Fibroblast of skin of left biceps (primary cell): ENCODE measurements at regions not wholly inside any gene's neighbourhood (a gene's known extent, or its start where the extent isn't known, plus 50 kb on each side); places are given as distances from the start of the nearest gene placed in this dataset.
"Not testable (repeated sequence)": the region's sequence is repeated elsewhere in the genome, so short reads cannot be mapped to it uniquely, and the experiment has no call there.

Experiments used
- DNase-seq, 2 experiments: peaks; one replicate each; pipeline ENCODE4 v3.0.0-alpha.2; 2013; ENCODE audit warnings: low read depth in 2 of 2

- DNase-seq, result no peak
Observed at GRCh38 chr10:20492447-20492846, 404.7 kb downstream of the NEBL start.

- DNase-seq, result no peak
Observed at GRCh38 chr10:20489961-20490360, 407.1 kb downstream of the NEBL start.

DNA sequence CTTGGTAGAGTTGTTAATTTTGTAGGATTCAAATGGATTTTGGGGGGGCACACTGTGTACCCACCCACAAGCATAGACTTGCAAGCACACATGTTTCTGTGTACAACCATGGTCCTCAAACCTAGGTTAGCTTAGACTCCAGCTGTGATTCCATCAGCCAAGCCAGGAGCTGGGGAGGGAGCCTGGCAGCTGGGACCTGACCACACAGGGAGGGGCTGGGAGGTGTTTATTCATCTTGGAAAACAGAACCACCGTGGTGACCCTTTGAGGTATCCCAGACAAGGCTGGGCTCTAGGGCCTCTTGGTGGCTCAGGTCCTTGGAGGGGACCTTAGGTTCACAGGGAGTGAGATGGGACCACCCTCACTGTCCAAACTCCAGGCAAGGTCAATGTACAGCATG, 410.3 kb downstream of the NEBL start:
- no peak for DNase-seq

DNA sequence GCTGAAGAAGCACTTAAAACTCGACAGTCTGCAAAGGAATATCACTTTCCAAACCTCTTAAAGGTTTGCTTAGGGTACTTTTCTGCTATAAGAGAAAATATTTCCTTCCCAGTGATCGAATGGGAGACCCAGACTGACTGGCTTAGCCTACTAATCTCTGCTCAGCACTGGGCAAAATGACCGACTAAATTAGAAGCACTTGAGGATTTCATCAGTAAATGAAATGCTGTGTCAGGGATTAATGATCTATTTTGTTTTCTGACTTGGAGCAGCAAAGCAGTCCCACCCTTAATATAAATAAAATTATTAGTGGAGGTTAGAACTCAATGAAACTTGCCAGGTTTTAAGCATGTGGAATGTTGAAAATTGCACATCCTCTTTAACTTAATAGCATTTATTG, 411.6 kb downstream of the NEBL start:
- no peak for DNase-seq

DNA sequence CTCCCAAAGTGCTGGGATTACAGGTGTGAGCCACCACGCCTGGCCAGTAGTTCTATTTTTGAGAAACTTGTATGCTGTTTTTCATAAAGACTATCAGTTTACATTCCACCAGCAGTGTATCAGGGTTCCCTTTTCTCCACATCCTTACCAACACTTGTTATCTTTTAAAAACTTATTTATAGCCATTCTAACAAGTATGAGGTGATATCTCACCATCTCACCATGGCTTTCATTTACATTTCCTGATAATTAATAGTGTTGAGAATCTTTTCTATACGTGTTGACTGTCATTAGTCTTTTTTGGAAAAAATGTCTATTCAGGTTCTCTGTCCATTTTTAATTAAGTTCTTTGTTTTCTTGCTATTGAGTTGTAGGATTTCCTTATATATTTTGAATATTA, 416.1 kb downstream of the NEBL start:
- DNase-seq, result no peak

DNA sequence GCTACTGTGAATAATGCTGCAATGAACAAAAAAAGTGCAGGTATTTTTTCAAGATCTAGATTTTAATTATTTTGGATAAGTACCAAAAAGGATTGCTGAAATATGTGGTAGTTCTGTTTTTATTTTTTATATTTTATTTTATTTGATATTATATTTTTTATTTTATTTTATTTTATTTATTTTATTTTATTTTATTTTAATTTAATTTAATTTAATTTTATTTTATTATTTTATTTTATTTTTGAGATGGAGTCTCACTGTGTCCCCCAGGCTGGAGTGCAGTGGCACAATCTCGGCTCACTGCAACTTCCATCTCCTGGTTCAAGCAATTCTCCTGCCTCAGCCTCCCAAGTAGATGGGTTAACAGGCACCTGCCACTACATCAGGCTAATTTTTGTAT, 416.5 kb downstream of the NEBL start:
- not testable (repeated sequence) for DNase-seq

- DNase-seq, result no peak
Observed at GRCh38 chr10:20474064-20474463, 423.0 kb downstream of the NEBL start.

DNA sequence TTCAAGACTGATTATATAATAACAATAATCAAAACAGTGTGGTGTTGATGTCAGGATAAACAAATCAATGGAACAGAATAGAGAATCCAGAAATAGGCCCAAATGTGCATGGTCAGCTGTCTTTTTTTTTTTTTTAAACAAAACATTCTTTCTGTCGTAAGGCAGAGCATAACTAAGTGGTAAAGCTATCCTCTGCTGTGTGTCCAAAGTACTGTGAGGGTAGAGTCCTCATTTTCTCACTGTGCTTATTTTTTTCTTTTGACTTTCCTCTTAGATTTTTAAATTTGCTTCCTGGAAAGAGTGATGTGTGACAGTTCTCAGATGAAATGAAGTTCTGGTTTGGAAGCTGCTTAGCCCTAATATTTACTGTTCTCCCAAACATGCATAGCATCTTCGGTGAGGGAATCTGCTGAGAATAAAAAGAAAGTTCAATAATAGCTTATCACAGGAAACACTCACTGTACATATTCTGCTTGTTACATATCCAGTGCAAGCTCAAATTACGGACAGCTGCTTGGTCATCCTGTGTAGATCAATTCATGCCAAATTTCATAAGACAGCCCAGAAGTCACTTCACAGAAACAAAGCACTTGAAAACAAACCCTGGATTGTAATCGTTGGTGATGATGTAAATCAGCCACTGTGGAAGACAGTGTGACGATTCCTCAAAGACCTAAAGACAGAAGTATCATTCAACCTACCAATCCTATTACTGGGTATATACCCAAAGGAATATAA, 423.9 kb downstream of the NEBL start:
- DNase-seq, result no peak

- peak; percentile 4 to 8 for DNase-seq
Observed at GRCh38 chr10:20466731-20467130, 430.4 kb downstream of the NEBL start.

GRCh38 chr10:20457649-20458048, 439.5 kb downstream of the NEBL start:
- DNase-seq, result no peak

GRCh38 chr10:20455774-20456173, 441.3 kb downstream of the NEBL start:
- DNase-seq, result no peak

GRCh38 chr10:20454331-20454730, 442.8 kb downstream of the NEBL start:
- no peak for DNase-seq

GRCh38 chr10:20446561-20447193, 450.4 kb downstream of the NEBL start:
- DNase-seq, result no peak

DNA sequence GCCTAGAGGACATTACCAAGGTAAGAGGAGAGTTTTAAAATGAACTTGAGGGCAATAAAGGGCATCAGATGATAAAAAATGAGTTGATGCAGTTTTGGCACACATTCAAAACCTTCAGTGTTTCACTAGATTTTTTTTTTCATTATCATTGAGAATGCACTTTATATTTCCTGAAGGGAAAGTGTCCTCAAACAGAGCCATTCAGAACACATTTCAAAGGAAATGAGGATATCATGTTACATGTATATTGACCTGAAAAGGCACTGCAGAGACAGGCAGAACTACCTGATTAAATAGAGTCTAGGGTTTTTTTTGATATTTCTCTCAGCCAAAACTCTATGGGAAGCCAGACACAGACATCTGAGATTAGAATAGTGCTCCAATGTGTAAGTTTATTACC, 454.0 kb downstream of the NEBL start:
- DNase-seq, result no peak

DNA sequence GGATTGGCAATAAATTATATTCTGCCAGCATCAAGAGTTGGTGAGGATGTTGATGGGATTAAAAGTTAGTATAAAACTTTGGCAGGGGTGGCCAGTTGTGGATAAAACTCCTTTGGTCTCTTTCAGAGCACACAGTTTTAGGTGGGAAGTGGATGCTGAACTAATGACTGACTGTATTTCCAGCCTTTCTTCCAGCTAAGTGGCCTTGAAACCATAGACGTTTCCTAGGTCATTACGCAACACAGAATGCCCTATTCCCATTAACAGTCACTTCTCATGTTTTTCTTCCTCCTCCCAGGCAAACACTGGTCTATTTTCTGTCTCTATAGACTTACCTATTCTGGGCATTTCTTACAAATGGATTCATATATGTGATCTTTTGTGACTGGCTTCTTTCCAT, 467.4 kb downstream of the NEBL start:
- DNase-seq, result no peak

- no peak for DNase-seq
Observed at GRCh38 chr10:20427821-20428220, 469.3 kb downstream of the NEBL start.

- DNase-seq, result no peak
Observed at GRCh38 chr10:20418286-20418685, 478.8 kb downstream of the NEBL start.

DNA sequence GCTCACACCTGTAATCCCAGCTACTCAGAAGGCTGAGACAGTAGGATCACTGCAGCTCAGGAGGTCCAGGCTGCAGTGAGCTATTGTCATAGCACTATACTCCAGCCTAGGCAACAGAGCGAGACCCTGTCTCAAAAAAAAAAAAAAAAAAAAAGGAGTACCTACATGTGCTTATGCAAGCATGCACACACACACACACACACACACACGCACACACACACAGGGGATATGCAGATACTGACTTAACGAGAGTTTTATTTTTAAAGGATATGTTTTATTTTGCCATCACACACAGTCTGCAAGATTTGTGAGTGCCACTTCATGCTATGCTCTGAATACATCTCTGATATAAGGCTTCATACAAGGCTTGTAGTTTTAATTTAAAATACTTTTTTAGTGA, 479.3 kb downstream of the NEBL start:
- no peak for DNase-seq

DNA sequence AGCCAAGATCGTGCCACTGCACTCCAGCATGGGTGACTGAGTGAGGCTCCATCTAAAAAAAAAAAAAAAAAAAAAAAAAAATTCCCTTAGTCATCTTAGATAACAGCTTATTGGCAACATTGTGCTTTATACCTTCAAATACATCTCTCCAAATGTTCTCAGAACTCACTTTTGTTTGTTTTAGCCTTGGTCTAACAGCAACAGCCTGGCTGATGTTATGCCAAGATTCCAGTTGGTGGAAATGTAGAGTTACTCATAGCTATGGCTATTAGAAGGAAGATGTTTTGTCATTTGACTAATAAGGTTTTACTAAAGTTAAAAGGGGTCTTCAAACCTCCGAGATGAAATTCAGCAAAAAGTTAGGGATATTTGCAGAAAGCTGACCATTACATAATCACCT, 481.4 kb downstream of the NEBL start:
- no peak for DNase-seq

DNA sequence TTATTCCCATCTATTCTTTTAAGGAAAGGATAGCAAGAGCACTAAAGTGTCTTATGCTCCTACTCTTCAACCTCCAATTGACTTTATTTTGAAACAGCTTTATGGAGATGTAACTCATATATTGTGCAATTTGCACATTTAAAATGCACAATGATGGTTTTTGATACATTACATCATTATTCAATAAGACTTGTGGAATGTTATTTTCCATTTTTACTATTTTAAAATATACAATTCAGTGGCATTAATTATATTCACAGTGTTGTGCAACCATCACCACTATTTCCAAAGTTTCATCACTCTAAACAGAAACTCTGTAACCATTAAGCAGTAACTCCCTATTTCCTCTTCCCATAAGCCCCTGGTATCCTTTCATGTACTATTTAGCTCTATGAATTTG, 489.8 kb downstream of the NEBL start:
- DNase-seq, result no peak

DNA sequence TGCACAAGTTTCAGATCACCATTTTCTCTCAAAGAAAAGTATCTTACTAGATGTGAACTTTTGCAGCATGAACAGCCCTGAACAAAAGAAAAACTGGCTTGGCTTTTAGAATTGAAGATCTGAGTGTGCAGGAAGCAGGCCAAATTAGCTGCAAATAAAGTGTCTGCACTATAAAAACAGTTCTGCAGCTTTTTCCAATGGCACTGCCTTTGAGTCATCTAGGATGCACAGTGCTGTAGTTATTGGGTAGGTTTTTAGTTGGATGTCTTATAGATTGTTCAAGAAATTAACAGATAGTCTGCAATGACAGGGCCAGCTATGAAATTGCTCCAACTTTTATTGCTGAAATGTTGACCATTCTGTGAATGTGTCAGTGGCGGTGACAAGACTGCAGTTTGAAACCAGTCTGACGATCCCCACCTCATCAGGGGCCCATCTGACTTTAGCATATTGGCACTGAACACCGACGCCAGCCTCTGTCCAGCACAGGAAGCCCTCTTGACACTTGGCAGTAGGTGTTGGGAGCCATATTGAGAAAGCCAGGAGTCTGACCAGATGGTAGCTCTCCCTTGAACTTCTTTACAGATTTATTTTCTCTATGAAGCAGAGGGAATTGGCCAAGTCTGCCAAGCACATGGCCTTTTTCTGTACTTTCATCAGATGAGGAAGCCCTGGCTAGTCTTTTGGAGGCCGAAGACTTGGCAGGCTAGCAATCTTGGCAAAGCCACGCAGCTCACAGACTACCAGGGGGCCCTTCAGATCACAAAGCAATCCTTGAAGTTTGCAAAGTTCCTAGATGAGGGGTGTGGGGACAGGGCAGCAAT, 490.6 kb downstream of the NEBL start:
- no peak for DNase-seq

GRCh38 chr10:20405761-20406160, 491.4 kb downstream of the NEBL start:
- no peak for DNase-seq

- DNase-seq, result no peak
Observed at GRCh38 chr10:20405050-20405449, 492.1 kb downstream of the NEBL start.
